ENCODE measurements at regions not wholly inside any gene's neighbourhood (a gene's known extent, or its start where the extent isn't known, plus 50 kb on each side); places are given as distances from the start of the nearest gene placed in this dataset.

DNA sequence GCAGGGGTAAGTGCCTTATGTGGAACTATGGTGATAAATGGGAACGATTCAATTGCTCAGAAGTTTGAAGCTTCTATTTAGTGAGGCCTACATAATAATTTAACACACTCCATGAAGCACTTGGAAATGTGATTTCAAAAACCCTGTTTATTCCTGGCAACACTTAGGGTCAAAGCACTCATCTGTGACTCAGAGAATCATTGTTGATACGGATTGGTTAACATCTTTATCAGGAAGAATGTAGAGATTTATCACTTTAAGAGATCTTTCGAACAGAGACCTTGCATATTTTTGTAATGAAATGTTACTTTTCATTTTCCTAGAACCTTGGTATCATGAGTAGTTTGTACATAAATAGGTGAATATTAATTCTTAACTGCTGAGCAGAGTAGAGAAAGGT lies 269.1 kb upstream of the SLIT2 start:
- no peaks in the 10 kb centered on the region for H3K9me3 ChIP-seq (replicated peaks in 1 of 3)
- peaks cover 5 to 12% of the 10 kb centered on the region in 2 donors for H3K4me1 ChIP-seq (replicated peaks in 1 of 2)
- TF ChIP-seq CTCF (IDR thresholded peaks at IDR 0.05) = no peak
- TF ChIP-seq POLR2A (IDR thresholded peaks at IDR 0.05) = no peak
- H3K36me3 ChIP-seq (replicated peaks in 1 of 2) = no peaks in the 10 kb centered on the region
- WGBS, 4 donors = 45 to 53% (median 48%) methylated on average over 3 of the region's 3 CpGs
- peak overlapping the region in 4 of 5 donors; percentile 49 to 85 (median 58) for H3K27ac ChIP-seq
- DNase-seq = peak in 2 of 7 donors; percentile 16 to 39
- intact Hi-C loops (cut with DNase I) = no loop called here
- H3K4me3 ChIP-seq = no peak overlapping the region
- H3K27me3 ChIP-seq = no peaks in the 10 kb centered on the region

- no peak for TF ChIP-seq POLR2A (IDR thresholded peaks at IDR 0.05)
- TF ChIP-seq CTCF (IDR thresholded peaks at IDR 0.05) = no peak
- no peaks in the 10 kb centered on the region for H3K27me3 ChIP-seq
- H3K9me3 ChIP-seq (replicated peaks in 1 of 3) = no peaks in the 10 kb centered on the region
- DNase-seq = no peak
- H3K27ac ChIP-seq = no peak overlapping the region
- H3K4me3 ChIP-seq = no peak overlapping the region
- no peaks in the 10 kb centered on the region for H3K36me3 ChIP-seq (replicated peaks in 1 of 2)
- no peaks in the 10 kb centered on the region for H3K4me1 ChIP-seq (replicated peaks in 1 of 2)
- 42 to 57% (median 50%) methylated on average over 1 of the region's 1 CpG for WGBS, 4 donors
- intact Hi-C loops (cut with DNase I) = no loop called here
Measured at GRCh38 chr4:19971829-19972228, 279.9 kb upstream of the SLIT2 start.

DNA sequence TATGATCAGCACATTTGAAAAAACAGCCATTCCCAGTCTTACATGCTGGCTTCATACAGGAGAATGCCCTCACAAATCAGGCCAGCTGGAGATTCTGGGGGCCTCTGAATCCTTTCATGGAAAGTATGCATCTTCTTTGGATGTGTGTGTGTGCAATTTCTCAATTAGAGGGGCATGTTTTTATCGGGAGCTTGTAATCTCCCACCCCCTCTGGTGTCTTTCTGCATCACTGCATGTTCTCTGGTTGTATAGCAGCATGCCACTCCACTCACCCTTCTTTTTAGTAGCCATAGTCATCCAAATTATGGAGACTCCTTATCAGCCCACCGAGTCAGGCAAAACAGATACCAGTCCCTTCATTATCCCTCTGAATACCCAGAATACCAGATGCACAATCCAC lies 282.2 kb upstream of the SLIT2 start:
- no peaks in the 10 kb centered on the region for H3K27me3 ChIP-seq
- no peaks in the 10 kb centered on the region for H3K4me1 ChIP-seq (replicated peaks in 1 of 2)
- H3K36me3 ChIP-seq (replicated peaks in 1 of 2) = no peaks in the 10 kb centered on the region
- TF ChIP-seq CTCF (IDR thresholded peaks at IDR 0.05) (no peak), POLR2A (IDR thresholded peaks at IDR 0.05) (no peak)
- DNase-seq = no peak
- WGBS, 4 donors = 74 to 80% (median 77%) methylated on average over 2 of the region's 2 CpGs
- intact Hi-C loops (cut with DNase I) = no loop called here
- H3K27ac ChIP-seq = no peak overlapping the region
- no peaks in the 10 kb centered on the region for H3K9me3 ChIP-seq (replicated peaks in 1 of 3)
- no peak overlapping the region for H3K4me3 ChIP-seq

- 38 to 52% (median 49%) methylated on average over 1 of the region's 1 CpG for WGBS, 4 donors
- H3K4me1 ChIP-seq (replicated peaks in 1 of 2) = no peaks in the 10 kb centered on the region
- no peak overlapping the region for H3K27ac ChIP-seq
- no peaks in the 10 kb centered on the region for H3K27me3 ChIP-seq
- intact Hi-C loops (cut with DNase I) = no loop called here
- H3K36me3 ChIP-seq (replicated peaks in 1 of 2) = no peaks in the 10 kb centered on the region
- no peaks in the 10 kb centered on the region for H3K9me3 ChIP-seq (replicated peaks in 1 of 3)
- H3K4me3 ChIP-seq = no peak overlapping the region
- TF ChIP-seq CTCF (IDR thresholded peaks at IDR 0.05) = no peak
- no peak for TF ChIP-seq POLR2A (IDR thresholded peaks at IDR 0.05)
- no peak for DNase-seq
Measured at GRCh38 chr4:19961091-19961490, 290.6 kb upstream of the SLIT2 start.

All from adrenal gland (tissue), 9 donors.